ENCODE measurements at regions not wholly inside any gene's neighbourhood (a gene's known extent, or its start where the extent isn't known, plus 50 kb on each side); places are given as distances from the start of the nearest gene placed in this dataset.

DNA sequence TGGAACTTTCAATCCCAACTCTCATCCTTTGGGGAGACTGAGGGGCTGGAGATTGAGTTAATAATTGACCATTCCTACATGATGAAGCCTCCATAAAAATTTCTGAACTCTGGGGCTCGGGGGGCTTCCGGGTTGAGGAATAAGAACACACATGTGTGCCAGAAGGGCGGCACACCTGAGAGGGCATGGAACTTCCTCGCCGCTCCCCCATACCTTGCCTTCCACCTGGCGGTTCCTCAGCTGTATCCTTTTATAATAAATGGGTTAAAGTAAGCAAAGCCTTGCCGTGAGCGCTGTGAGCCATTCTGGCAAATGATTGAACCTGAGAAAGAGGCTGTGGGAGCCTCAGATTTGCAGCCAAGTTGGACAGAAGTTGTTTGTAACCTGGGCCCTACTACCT, 164.8 kb downstream of the LY86 start:
- Mint-ChIP-seq H3K4me3 (no peak overlapping the region), H3K4me1 (peaks cover 27% of the 10 kb centered on the region), H3K36me3 (ENCODE audit: low read depth) (no peaks in the 10 kb centered on the region), H3K27me3 (ENCODE audit: insufficient read depth) (peaks cover 6% of the 10 kb centered on the region), H3K9me3 (no peaks in the 10 kb centered on the region), H3K27ac (peak overlapping the region; percentile 77)
- Histone ChIP-seq H3K27me3 (ENCODE audit: control insufficient read depth, insufficient read depth, low read length, poor library complexity, severe bottlenecking) (no peaks in the 10 kb centered on the region), H3K4me1 (ENCODE audit: control insufficient read depth, insufficient read depth, low read length) (peaks cover 11% of the 10 kb centered on the region), H3K27ac (ENCODE audit: low read depth, low read length) (no peak overlapping the region), H3K9me3 (ENCODE audit: control insufficient read depth, low read length) (no peaks in the 10 kb centered on the region), H3K4me3 (ENCODE audit: low read length) (peak overlapping the region; percentile 20), H3K9ac (ENCODE audit: extremely low read depth, low read length, poor library complexity, severe bottlenecking) (no peak overlapping the region), H3K36me3 (ENCODE audit: control insufficient read depth, insufficient read depth, low read length) (no peaks in the 10 kb centered on the region)
- DNase-seq: no peak
- TF ChIP-seq, protein P1, sequence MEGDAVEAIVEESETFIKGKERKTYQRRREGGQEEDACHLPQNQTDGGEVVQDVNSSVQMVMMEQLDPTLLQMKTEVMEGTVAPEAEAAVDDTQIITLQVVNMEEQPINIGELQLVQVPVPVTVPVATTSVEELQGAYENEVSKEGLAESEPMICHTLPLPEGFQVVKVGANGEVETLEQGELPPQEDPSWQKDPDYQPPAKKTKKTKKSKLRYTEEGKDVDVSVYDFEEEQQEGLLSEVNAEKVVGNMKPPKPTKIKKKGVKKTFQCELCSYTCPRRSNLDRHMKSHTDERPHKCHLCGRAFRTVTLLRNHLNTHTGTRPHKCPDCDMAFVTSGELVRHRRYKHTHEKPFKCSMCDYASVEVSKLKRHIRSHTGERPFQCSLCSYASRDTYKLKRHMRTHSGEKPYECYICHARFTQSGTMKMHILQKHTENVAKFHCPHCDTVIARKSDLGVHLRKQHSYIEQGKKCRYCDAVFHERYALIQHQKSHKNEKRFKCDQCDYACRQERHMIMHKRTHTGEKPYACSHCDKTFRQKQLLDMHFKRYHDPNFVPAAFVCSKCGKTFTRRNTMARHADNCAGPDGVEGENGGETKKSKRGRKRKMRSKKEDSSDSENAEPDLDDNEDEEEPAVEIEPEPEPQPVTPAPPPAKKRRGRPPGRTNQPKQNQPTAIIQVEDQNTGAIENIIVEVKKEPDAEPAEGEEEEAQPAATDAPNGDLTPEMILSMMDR (conservative IDR thresholded peaks at IDR 0.05): no peak
- WGBS, 2 experiments (ENCODE audit: insufficient coverage in 1 of 2, insufficient read length in 1 of 2): 92 to 93% methylated on average over 6 to 8 of the region's 8 CpGs

DNA sequence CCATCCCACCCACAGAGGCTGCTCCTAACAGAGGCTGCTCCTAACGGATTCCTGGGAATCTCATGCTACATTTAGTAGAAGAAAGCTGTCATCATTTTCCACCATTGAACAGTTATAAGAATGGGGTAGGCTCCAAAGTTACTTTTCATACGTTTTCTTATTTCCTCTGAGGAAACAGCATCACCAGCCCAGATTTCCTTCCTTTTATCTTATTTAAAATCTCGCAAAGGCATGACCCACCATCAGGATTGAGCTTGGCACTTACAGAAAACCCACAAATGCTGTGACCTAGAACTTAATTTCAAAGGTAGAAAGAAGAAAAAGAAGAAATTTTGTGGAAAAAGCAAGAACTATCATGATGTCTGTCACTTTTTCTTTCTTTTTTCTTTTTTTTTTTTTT, 168.0 kb downstream of the LY86 start:
- WGBS, 2 experiments (ENCODE audit: insufficient coverage in 1 of 2, insufficient read length in 1 of 2): 91 to 100% methylated on average over 1 to 3 of the region's 3 CpGs
- Histone ChIP-seq H3K4me3 (ENCODE audit: low read length) (no peak overlapping the region), H3K4me1 (ENCODE audit: control insufficient read depth, insufficient read depth, low read length) (peaks cover 12% of the 10 kb centered on the region), H3K36me3 (ENCODE audit: control insufficient read depth, insufficient read depth, low read length) (no peaks in the 10 kb centered on the region), H3K9me3 (ENCODE audit: control insufficient read depth, low read length) (no peaks in the 10 kb centered on the region), H3K27ac (ENCODE audit: low read depth, low read length) (no peak overlapping the region), H3K9ac (ENCODE audit: extremely low read depth, low read length, poor library complexity, severe bottlenecking) (no peak overlapping the region), H3K27me3 (ENCODE audit: control insufficient read depth, insufficient read depth, low read length, poor library complexity, severe bottlenecking) (no peaks in the 10 kb centered on the region)
- peaks cover 6% of the 10 kb centered on the region for H3K27me3 Mint-ChIP-seq (ENCODE audit: insufficient read depth)
- no peak overlapping the region for H3K27ac Mint-ChIP-seq
- H3K36me3 Mint-ChIP-seq (ENCODE audit: low read depth): no peaks in the 10 kb centered on the region
- peaks cover 31% of the 10 kb centered on the region for H3K4me1 Mint-ChIP-seq
- peaks cover 4% of the 10 kb centered on the region for H3K9me3 Mint-ChIP-seq
- TF ChIP-seq, protein P1 (conservative IDR thresholded peaks at IDR 0.05): no peak
- H3K4me3 Mint-ChIP-seq: no peak overlapping the region
- no peak for DNase-seq

DNA sequence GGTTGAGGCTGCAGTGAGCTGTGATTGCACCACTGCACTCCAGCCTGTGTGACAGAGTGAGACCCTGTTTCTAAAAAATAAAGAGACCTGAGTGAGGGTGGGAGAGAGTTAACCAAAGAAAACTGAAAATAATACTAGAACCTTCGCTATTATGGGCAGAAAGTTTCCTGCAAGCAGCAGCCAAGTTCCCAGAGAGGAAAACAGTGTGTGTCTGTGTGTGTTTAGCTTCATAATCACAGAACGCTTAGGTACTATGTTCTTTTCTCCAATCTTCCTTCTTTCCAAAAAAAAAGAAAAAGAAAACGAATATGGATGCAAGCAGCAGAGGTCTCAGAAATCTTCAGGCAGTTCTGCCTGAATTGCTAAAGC, 170.0 kb downstream of the LY86 start:
- Mint-ChIP-seq H3K9me3 (peaks cover 8% of the 10 kb centered on the region), H3K27ac (no peak overlapping the region), H3K4me3 (no peak overlapping the region), H3K36me3 (ENCODE audit: low read depth) (no peaks in the 10 kb centered on the region), H3K27me3 (ENCODE audit: insufficient read depth) (peaks cover 15% of the 10 kb centered on the region), H3K4me1 (peaks cover 17% of the 10 kb centered on the region)
- no peak overlapping the region for H3K4me3 ChIP-seq (ENCODE audit: low read length)
- 73 to 100% methylated on average over 2 to 3 of the region's 3 CpGs for WGBS, 2 experiments (ENCODE audit: insufficient coverage in 1 of 2, insufficient read length in 1 of 2)
- no peaks in the 10 kb centered on the region for H3K9me3 ChIP-seq (ENCODE audit: control insufficient read depth, low read length)
- no peaks in the 10 kb centered on the region for H3K27me3 ChIP-seq (ENCODE audit: control insufficient read depth, insufficient read depth, low read length, poor library complexity, severe bottlenecking)
- H3K9ac ChIP-seq (ENCODE audit: extremely low read depth, low read length, poor library complexity, severe bottlenecking): no peak overlapping the region
- H3K27ac ChIP-seq (ENCODE audit: low read depth, low read length): no peak overlapping the region
- DNase-seq: no peak
- H3K4me1 ChIP-seq (ENCODE audit: control insufficient read depth, insufficient read depth, low read length): peaks cover 6% of the 10 kb centered on the region
- no peaks in the 10 kb centered on the region for H3K36me3 ChIP-seq (ENCODE audit: control insufficient read depth, insufficient read depth, low read length)
- TF ChIP-seq, protein P1 (conservative IDR thresholded peaks at IDR 0.05): no peak
